OCI-LY1 (cell line): ENCODE measurements at regions not wholly inside any gene's neighbourhood (a gene's known extent, or its start where the extent isn't known, plus 50 kb on each side); places are given as distances from the start of the nearest gene placed in this dataset.

Experiments used
- H2AFZ ChIP-seq: fragments of 200-600 bp; sonication (generic), shearing (Covaris generic); 2 replicates; pipeline ENCODE4 v1.6.0; 2014; ENCODE audit warnings: antibody characterized with exemption, mild to moderate bottlenecking, low read length
- H3F3A ChIP-seq: fragments of 200-600 bp; sonication (generic), shearing (Covaris generic); 2 replicates; pipeline ENCODE4 v1.6.0; 2014; ENCODE audit warnings: mild to moderate bottlenecking, antibody characterized with exemption, low read length, moderate library complexity; ENCODE audit not compliant: insufficient read depth
- H3K27ac ChIP-seq: fragments of 200-600 bp; sonication (generic); 2 replicates; pipeline ENCODE4 v1.5.1; 2014; ENCODE audit warnings: low read length, mixed run types, mild to moderate bottlenecking, low read depth; ENCODE audit not compliant: poor library complexity, severe bottlenecking
- H3K27me3 ChIP-seq: fragments of 200-600 bp; sonication (generic); 2 replicates; pipeline ENCODE4 v1.6.0; 2014; ENCODE audit warnings: antibody characterized with exemption, mild to moderate bottlenecking, low read length, moderate library complexity; ENCODE audit not compliant: insufficient read depth
- H3K36me3 ChIP-seq: fragments of 200-600 bp; sonication (generic); 2 replicates; pipeline ENCODE4 v1.6.1; 2014; ENCODE audit warnings: mild to moderate bottlenecking, antibody characterized with exemption, low read length, moderate library complexity, mixed read lengths; ENCODE audit not compliant: insufficient read depth
- H3K4me1 ChIP-seq: fragments of 200-600 bp; sonication (generic); 2 replicates; pipeline ENCODE4 v1.5.1; 2014; ENCODE audit warnings: mild to moderate bottlenecking, low read length, moderate library complexity; ENCODE audit not compliant: insufficient read depth, severe bottlenecking
- H3K4me2 ChIP-seq: fragments of 200-600 bp; sonication (generic), shearing (Covaris generic); 2 replicates; pipeline ENCODE4 v1.6.1; 2014; ENCODE audit warnings: low read length
- H3K4me3 ChIP-seq: fragments of 200-600 bp; sonication (generic); 2 replicates; pipeline ENCODE4 v1.5.1; 2014; ENCODE audit warnings: low read length, low read depth, mild to moderate bottlenecking, mixed read lengths; ENCODE audit not compliant: poor library complexity, severe bottlenecking
- H3K79me2 ChIP-seq: fragments of 200-600 bp; shearing (Covaris generic); 2 replicates; pipeline ENCODE4 v1.6.1; 2016; ENCODE audit warnings: mixed run types, low read length, mixed read lengths; ENCODE audit not compliant: insufficient read depth
- H3K9ac ChIP-seq: fragments of 200-600 bp; sonication (generic), shearing (Covaris generic); 2 replicates; pipeline ENCODE4 v1.6.1; 2014; ENCODE audit warnings: mild to moderate bottlenecking, low read length, mixed read lengths
- H3K9me2 ChIP-seq: fragments of 200-600 bp; sonication (generic), shearing (Covaris generic); 2 replicates; pipeline ENCODE4 v1.6.1; 2014; ENCODE audit warnings: low read depth, mild to moderate bottlenecking, low read length, mixed read lengths
- H3K9me3 ChIP-seq: fragments of 200-600 bp; shearing (Covaris generic); 2 replicates; pipeline ENCODE4 v1.6.1; 2014; ENCODE audit warnings: low read length, mixed read lengths
- H4K20me1 ChIP-seq: fragments of 200-600 bp; sonication (generic), shearing (Covaris generic); 2 replicates; pipeline ENCODE4 v1.6.0; 2016; ENCODE audit warnings: mild to moderate bottlenecking, low read length; ENCODE audit not compliant: insufficient read depth
- CTCF ChIP-seq: fragments of 200-600 bp; sonication (generic), shearing (Covaris generic); IDR thresholded peaks from 2 replicates; pipeline ENCODE4 v1.5.1; 2017; ENCODE audit warnings: mild to moderate bottlenecking, antibody characterized with exemption, low read length, moderate library complexity, mixed read lengths
- EZH2 ChIP-seq: fragments of 200-600 bp; sonication (generic), shearing (Covaris generic); IDR thresholded peaks from 2 replicates; pipeline ENCODE4 v1.8.0; 2017; ENCODE audit warnings: borderline replicate concordance, mixed run types, mild to moderate bottlenecking, antibody characterized with exemption, low read length, moderate library complexity, mixed read lengths

- H3K27ac ChIP-seq, result no peak overlapping the region
- H3K4me3 ChIP-seq, result no peak overlapping the region
- no peak overlapping the region for H2AFZ ChIP-seq
- H3K79me2 ChIP-seq, result no peaks in the 10 kb centered on the region
- no peaks in the 10 kb centered on the region for H3F3A ChIP-seq
- no peaks in the 10 kb centered on the region for H3K4me1 ChIP-seq
- no peaks in the 10 kb centered on the region for H3K9me2 ChIP-seq
- H3K36me3 ChIP-seq, result no peaks in the 10 kb centered on the region
- no peak for TF ChIP-seq CTCF
- TF ChIP-seq EZH2, result no peak
- H3K4me2 ChIP-seq, result no peak overlapping the region
- no peaks in the 10 kb centered on the region for H3K9me3 ChIP-seq
- H3K9ac ChIP-seq, result no peak overlapping the region
- H4K20me1 ChIP-seq, result no peaks in the 10 kb centered on the region
- H3K27me3 ChIP-seq, result no peaks in the 10 kb centered on the region
Measured at GRCh38 chrX:94560930-94561329, 886.9 kb downstream of the FAM133A start.

- Histone ChIP-seq H3K4me2 (no peak overlapping the region), H4K20me1 (no peaks in the 10 kb centered on the region), H3F3A (no peaks in the 10 kb centered on the region), H3K36me3 (no peaks in the 10 kb centered on the region), H3K4me3 (no peak overlapping the region), H3K4me1 (no peaks in the 10 kb centered on the region), H3K9ac (no peak overlapping the region), H2AFZ (no peak overlapping the region), H3K9me2 (no peaks in the 10 kb centered on the region), H3K27ac (no peak overlapping the region), H3K27me3 (no peaks in the 10 kb centered on the region), H3K79me2 (no peaks in the 10 kb centered on the region), H3K9me3 (no peaks in the 10 kb centered on the region)
- TF ChIP-seq CTCF (0 out of 2 replicates have a peak, but pooled peaks have one; percentile 13), EZH2 (no peak)
Measured at GRCh38 chrX:94576367-94577004, 902.5 kb downstream of the FAM133A start.

GRCh38 chrX:94600077-94600476 lies 926.1 kb downstream of the FAM133A start:
- H3K9me2 ChIP-seq, result no peaks in the 10 kb centered on the region
- H3K4me1 ChIP-seq, result no peaks in the 10 kb centered on the region
- H2AFZ ChIP-seq, result no peak overlapping the region
- H3K27ac ChIP-seq, result no peak overlapping the region
- no peaks in the 10 kb centered on the region for H3K9me3 ChIP-seq
- H3K4me3 ChIP-seq, result no peak overlapping the region
- no peak overlapping the region for H3K4me2 ChIP-seq
- TF ChIP-seq CTCF (no peak), EZH2 (no peak)
- H3K79me2 ChIP-seq, result no peaks in the 10 kb centered on the region
- H3K27me3 ChIP-seq, result no peaks in the 10 kb centered on the region
- H4K20me1 ChIP-seq, result no peaks in the 10 kb centered on the region
- H3K36me3 ChIP-seq, result no peaks in the 10 kb centered on the region
- no peak overlapping the region for H3K9ac ChIP-seq
- H3F3A ChIP-seq, result no peaks in the 10 kb centered on the region
